Panc1 (cell line): ENCODE measurements at regions not wholly inside any gene's neighbourhood (a gene's known extent, or its start where the extent isn't known, plus 50 kb on each side); places are given as distances from the start of the nearest gene placed in this dataset.

Source experiments
- ATAC-seq: fragments of 200-7000 bp; cut with Tn5 transposase; 2 replicates; pipeline ENCODE4 v1.9.1; 2020; ENCODE audit warnings: mild to moderate bottlenecking, moderate library complexity
- BruUV-seq: library from RNA; stranded (reverse); fragments of 400-500 nt; replicated peaks from 2 replicates; lab custom pipeline; 2021; lab: Mats Ljungman, UMichigan
- CTCF ChIA-PET: fragments of 300-600 bp; sonication (Branson Sonifier 250); formaldehyde crosslinking; loops from one replicate; lab custom pipeline; 2022; ENCODE audit warnings: antibody characterized with exemption; lab: Charles Lee
- POLR2A ChIA-PET: fragments of 300-600 bp; sonication (Branson Sonifier 250); formaldehyde crosslinking; loops from one replicate; lab custom pipeline; 2022; ENCODE audit warnings: antibody characterized with exemption; lab: Charles Lee
- DNase-seq: peaks from one replicate; pipeline ENCODE4 v3.0.0-alpha.2; 2010; ENCODE audit warnings: low read depth, low spot score
- H3K27ac ChIP-seq: 2 replicates; pipeline ENCODE4 v1.5.1; 2011; ENCODE audit warnings: mild to moderate bottlenecking, low read length, inconsistent platforms
- H3K27me3 ChIP-seq: fragments of 200-500 bp; sonication (Bioruptor generic); 2 replicates; pipeline ENCODE4 v1.6.0; 2014; ENCODE audit warnings: low read length, inconsistent platforms; ENCODE audit not compliant: control insufficient read depth, insufficient read depth
- H3K36me3 ChIP-seq: fragments of 200-500 bp; sonication (Bioruptor generic); 2 replicates; pipeline ENCODE4 v1.5.1; 2014; ENCODE audit warnings: inconsistent platforms, mild to moderate bottlenecking, low read length, moderate library complexity; ENCODE audit not compliant: control insufficient read depth, insufficient read depth
- H3K4me1 ChIP-seq: 2 replicates; pipeline ENCODE4 v1.5.1; 2011; ENCODE audit warnings: inconsistent platforms, mild to moderate bottlenecking, low read length, moderate library complexity; ENCODE audit not compliant: control insufficient read depth, insufficient read depth
- H3K4me3 ChIP-seq, 2 experiments: 2 replicates each; pipeline ENCODE4 v1.5.1; 2011 to 2012; ENCODE audit warnings: low read depth in 2 of 2, low read length in 2 of 2, mild to moderate bottlenecking in 2 of 2, inconsistent platforms in 1 of 2, moderate library complexity in 1 of 2
- H3K9me3 ChIP-seq: fragments of 200-500 bp; sonication (Bioruptor generic); 2 replicates; pipeline ENCODE4 v1.5.1; 2014; ENCODE audit warnings: low read depth, mild to moderate bottlenecking, inconsistent platforms, low read length, moderate library complexity; ENCODE audit not compliant: control insufficient read depth, insufficient read depth
- POLR2AphosphoS5 ChIP-seq: IDR thresholded peaks from 2 replicates; pipeline ENCODE4 v1.6.1; 2012; ENCODE audit warnings: mild to moderate bottlenecking, low read depth, low read length, moderate library complexity
- SIN3A ChIP-seq: IDR thresholded peaks from 2 replicates; pipeline ENCODE4 v1.6.1; 2012; ENCODE audit warnings: low read depth, mild to moderate bottlenecking, low read length, moderate library complexity, borderline replicate concordance; ENCODE audit not compliant: insufficient read depth
- TCF7L2 ChIP-seq: IDR thresholded peaks from 2 replicates; pipeline ENCODE4 v1.6.1; 2011; ENCODE audit warnings: mild to moderate bottlenecking, low read depth, low read length, inconsistent platforms
- in situ Hi-C: cut with HindIII; loops from 2 replicates; pipeline ENCODE4 v1.10.0; 2016; ENCODE audit warnings: low sequenced_read_pairs, low pct_unique_long_range_greater_than_20kb
- intact Hi-C: fragments of 100-400 bp; cut with micrococcal nuclease; formaldehyde crosslinking; loops from one replicate; pipeline ENCODE4 v1.10.0; 2022; ENCODE audit not compliant: unreplicated experiment
- TF ChIP-seq, protein P1 (sequence below), 2 experiments: IDR thresholded peaks; 2 replicates each; pipeline ENCODE4 v1.6.1; 2011 to 2012; ENCODE audit warnings: low read depth in 2 of 2, control low read depth in 1 of 2, low read length in 1 of 2, mild to moderate bottlenecking in 1 of 2, moderate library complexity in 1 of 2; ENCODE audit not compliant: insufficient read depth in 1 of 2
- TF ChIP-seq, protein P2 (sequence below): fragments of 450-650 bp; IDR thresholded peaks from 2 replicates; pipeline ENCODE4 v1.5.1; 2017; ENCODE audit warnings: mild to moderate bottlenecking

DNA sequence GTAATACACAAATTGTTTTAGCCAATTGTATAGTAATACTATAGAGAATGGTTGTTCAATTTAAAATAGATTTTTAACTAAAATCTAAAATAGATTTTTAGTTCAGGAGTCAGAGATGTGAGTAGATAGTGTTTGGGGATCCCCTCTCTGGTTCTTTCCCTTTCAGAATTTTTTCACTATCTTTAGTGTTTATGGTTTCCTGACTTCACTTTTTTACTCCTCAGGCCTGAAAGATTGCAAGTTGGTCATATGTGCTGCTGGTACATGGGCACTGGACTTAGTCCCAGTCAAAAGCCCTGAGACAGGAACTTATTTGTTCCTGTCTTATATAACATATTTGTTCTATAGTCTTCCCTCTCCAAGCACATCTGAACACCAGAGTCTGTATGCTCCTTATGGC, 96.8 kb upstream of the ATP1B1 start:
- no TSS peak for BruUV-seq
- ATAC-seq (no peak), DNase-seq (no peak)
- Histone ChIP-seq H3K4me3 (no peak overlapping the region), H3K27me3 (no peaks in the 10 kb centered on the region), H3K27ac (no peak overlapping the region), H3K36me3 (no peaks in the 10 kb centered on the region), H3K4me1 (no peaks in the 10 kb centered on the region; the same call in 1 of the 2 replicates), H3K9me3 (no peaks in the 10 kb centered on the region)
- ChIA-PET POLR2A (no interaction called here), CTCF (no interaction called here)
- TF ChIP-seq TCF7L2, result no peak
- TF ChIP-seq POLR2AphosphoS5, result no peak
- no peak for TF ChIP-seq SIN3A
- TF ChIP-seq, protein P1, sequence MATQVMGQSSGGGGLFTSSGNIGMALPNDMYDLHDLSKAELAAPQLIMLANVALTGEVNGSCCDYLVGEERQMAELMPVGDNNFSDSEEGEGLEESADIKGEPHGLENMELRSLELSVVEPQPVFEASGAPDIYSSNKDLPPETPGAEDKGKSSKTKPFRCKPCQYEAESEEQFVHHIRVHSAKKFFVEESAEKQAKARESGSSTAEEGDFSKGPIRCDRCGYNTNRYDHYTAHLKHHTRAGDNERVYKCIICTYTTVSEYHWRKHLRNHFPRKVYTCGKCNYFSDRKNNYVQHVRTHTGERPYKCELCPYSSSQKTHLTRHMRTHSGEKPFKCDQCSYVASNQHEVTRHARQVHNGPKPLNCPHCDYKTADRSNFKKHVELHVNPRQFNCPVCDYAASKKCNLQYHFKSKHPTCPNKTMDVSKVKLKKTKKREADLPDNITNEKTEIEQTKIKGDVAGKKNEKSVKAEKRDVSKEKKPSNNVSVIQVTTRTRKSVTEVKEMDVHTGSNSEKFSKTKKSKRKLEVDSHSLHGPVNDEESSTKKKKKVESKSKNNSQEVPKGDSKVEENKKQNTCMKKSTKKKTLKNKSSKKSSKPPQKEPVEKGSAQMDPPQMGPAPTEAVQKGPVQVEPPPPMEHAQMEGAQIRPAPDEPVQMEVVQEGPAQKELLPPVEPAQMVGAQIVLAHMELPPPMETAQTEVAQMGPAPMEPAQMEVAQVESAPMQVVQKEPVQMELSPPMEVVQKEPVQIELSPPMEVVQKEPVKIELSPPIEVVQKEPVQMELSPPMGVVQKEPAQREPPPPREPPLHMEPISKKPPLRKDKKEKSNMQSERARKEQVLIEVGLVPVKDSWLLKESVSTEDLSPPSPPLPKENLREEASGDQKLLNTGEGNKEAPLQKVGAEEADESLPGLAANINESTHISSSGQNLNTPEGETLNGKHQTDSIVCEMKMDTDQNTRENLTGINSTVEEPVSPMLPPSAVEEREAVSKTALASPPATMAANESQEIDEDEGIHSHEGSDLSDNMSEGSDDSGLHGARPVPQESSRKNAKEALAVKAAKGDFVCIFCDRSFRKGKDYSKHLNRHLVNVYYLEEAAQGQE (IDR thresholded peaks at IDR 0.05; ENCODE audit: insufficient read depth in 1 of 2, low read depth in 2 of 2, low read length in 1 of 2), result no peak
- TF ChIP-seq, protein P2, sequence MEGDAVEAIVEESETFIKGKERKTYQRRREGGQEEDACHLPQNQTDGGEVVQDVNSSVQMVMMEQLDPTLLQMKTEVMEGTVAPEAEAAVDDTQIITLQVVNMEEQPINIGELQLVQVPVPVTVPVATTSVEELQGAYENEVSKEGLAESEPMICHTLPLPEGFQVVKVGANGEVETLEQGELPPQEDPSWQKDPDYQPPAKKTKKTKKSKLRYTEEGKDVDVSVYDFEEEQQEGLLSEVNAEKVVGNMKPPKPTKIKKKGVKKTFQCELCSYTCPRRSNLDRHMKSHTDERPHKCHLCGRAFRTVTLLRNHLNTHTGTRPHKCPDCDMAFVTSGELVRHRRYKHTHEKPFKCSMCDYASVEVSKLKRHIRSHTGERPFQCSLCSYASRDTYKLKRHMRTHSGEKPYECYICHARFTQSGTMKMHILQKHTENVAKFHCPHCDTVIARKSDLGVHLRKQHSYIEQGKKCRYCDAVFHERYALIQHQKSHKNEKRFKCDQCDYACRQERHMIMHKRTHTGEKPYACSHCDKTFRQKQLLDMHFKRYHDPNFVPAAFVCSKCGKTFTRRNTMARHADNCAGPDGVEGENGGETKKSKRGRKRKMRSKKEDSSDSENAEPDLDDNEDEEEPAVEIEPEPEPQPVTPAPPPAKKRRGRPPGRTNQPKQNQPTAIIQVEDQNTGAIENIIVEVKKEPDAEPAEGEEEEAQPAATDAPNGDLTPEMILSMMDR, result no peak
- in situ Hi-C loops, result no loop called here
- intact Hi-C loops, result no loop called here

DNA sequence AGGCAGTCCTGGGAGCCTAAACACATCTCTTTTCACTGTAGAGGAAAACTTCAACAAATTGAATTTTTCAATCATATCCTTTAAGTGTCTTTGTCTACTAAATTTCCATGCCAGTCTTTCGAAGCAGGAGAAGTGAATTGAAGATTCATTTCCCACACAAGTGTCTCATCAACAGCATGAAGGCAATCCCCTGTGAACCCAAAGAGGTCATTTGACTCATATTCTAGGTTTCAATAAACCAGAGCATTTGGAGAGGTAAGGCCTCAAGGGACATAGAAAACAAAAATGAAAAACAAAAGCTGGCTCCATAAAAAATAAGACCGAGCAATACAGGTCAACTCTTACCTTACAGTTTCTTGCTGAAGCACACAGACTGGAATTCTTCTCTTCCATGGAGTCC, 94.1 kb upstream of the ATP1B1 start:
- no peak for DNase-seq
- no TSS peak for BruUV-seq
- CTCF ChIA-PET, result no interaction called here
- intact Hi-C loops, result no loop called here
- POLR2A ChIA-PET, result no interaction called here
- TF ChIP-seq, protein P1 (IDR thresholded peaks at IDR 0.05; ENCODE audit: insufficient read depth in 1 of 2, low read depth in 2 of 2, low read length in 1 of 2), result no peak
- TF ChIP-seq TCF7L2 (no peak), POLR2AphosphoS5 (no peak), SIN3A (no peak)
- Histone ChIP-seq H3K9me3 (no peaks in the 10 kb centered on the region), H3K27me3 (no peaks in the 10 kb centered on the region), H3K4me1 (no peaks in the 10 kb centered on the region), H3K36me3 (no peaks in the 10 kb centered on the region), H3K27ac (no peak overlapping the region), H3K4me3 (no peak overlapping the region)
- in situ Hi-C loops, result no loop called here
- no peak for ATAC-seq
